RWPE2 (cell line): ENCODE measurements at regions not wholly inside any gene's neighbourhood (a gene's known extent, or its start where the extent isn't known, plus 50 kb on each side); places are given as distances from the start of the nearest gene placed in this dataset.

Experiments
- ATAC-seq: fragments of 200-7000 bp; cut with Tn5 transposase; 3 replicates; pipeline ENCODE4 v1.9.1; 2021; ENCODE audit warnings: low read depth
- DNase-seq: peaks from one replicate; pipeline ENCODE4 v3.0.0-alpha.2; 2020; ENCODE audit warnings: low spot score
- H3K27ac ChIP-seq: fragments of 450-650 bp; 2 replicates; pipeline ENCODE4 v1.5.1; 2017; ENCODE audit warnings: mild to moderate bottlenecking; ENCODE audit not compliant: poor library complexity, severe bottlenecking
- H3K27me3 ChIP-seq: fragments of 250-450 bp; sonication (Bioruptor Pico); 2 replicates; pipeline ENCODE4 v1.5.1; 2021; ENCODE audit warnings: mild to moderate bottlenecking, moderate library complexity; ENCODE audit not compliant: insufficient read depth, poor library complexity, severe bottlenecking
- H3K36me3 ChIP-seq: fragments of 250-450 bp; sonication (Bioruptor Pico); 2 replicates; pipeline ENCODE4 v1.5.1; 2020; ENCODE audit warnings: low read depth, mild to moderate bottlenecking, moderate library complexity
- H3K4me1 ChIP-seq: fragments of 250-450 bp; sonication (Bioruptor Pico); 2 replicates; pipeline ENCODE4 v1.5.1; 2021; ENCODE audit warnings: mild to moderate bottlenecking, moderate library complexity; ENCODE audit not compliant: insufficient read depth, poor library complexity, severe bottlenecking
- H3K4me3 ChIP-seq: fragments of 250-450 bp; sonication (Bioruptor Pico); 2 replicates; pipeline ENCODE4 v1.5.1; 2021; ENCODE audit warnings: mild to moderate bottlenecking, moderate library complexity; ENCODE audit not compliant: severe bottlenecking
- H3K9me3 ChIP-seq: fragments of 250-450 bp; sonication (Bioruptor Pico); 2 replicates; pipeline ENCODE4 v1.5.1; 2021; ENCODE audit warnings: mild to moderate bottlenecking, moderate library complexity; ENCODE audit not compliant: severe bottlenecking
- CTCF ChIP-seq: fragments of 450-650 bp; IDR thresholded peaks from one replicate; pipeline ENCODE4 v1.5.1; 2017; ENCODE audit warnings: mild to moderate bottlenecking, moderate library complexity; ENCODE audit not compliant: poor library complexity, severe bottlenecking

GRCh38 chr16:87196231-87196630, 121.0 kb downstream of the C16orf95 start:
- ATAC-seq (no peak), DNase-seq (no peak)
- no peaks in the 10 kb centered on the region for H3K27me3 ChIP-seq
- H3K36me3 ChIP-seq: no peaks in the 10 kb centered on the region
- no peak overlapping the region for H3K4me3 ChIP-seq
- H3K4me1 ChIP-seq: peaks cover 2% of the 10 kb centered on the region
- H3K27ac ChIP-seq: no peak overlapping the region
- TF ChIP-seq CTCF: no peak
- no peaks in the 10 kb centered on the region for H3K9me3 ChIP-seq

DNA sequence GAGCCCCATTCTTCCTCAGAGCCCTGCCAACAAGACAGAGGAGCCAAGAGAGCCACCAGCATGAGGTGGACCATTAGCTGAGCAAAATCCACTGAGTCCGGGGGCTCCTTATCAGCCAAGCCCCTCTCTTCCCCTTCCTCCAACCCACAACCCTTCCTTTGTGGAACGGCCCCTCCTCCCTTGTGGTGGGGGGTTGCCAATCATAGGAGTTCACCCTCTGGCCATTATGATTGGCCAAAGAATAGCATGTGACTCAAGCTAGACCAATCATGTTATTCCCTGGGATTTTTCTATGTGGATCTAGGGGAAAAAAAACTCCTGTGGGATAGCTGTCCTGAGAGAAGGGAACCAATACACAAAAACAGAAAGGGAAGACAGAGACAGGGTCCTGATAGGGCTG, 120.5 kb downstream of the C16orf95 start:
- H3K27me3 ChIP-seq: no peaks in the 10 kb centered on the region

DNA sequence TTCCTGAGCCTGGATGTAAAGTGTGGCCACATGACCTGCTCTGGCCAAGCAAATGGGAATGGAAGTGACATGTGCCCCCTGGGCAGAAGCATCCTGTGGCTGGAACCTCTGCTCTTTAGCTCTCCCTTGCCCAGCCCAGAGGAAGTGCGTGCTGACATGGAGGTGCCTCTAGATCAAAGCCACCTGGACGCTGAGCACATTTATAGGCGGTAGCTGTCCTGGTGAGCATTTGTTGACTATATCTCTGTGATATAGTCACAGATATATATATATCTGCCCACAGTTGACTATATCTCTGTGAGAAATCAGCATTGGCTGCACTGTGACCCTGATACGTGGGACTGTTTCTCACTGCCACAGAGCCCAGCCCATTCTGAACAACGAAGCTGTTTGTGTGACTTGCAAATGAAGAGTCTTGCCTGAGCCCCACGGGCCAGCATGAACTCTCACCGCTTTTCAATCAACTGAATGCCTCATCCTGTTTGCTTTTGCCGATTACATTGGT, 118.8 kb downstream of the C16orf95 start:
- H3K36me3 ChIP-seq: no peaks in the 10 kb centered on the region
- no peak for DNase-seq
- peaks cover 2% of the 10 kb centered on the region for H3K4me1 ChIP-seq
- TF ChIP-seq CTCF: no peak
- H3K27ac ChIP-seq: no peak overlapping the region
- H3K4me3 ChIP-seq: no peak overlapping the region
- H3K9me3 ChIP-seq: no peaks in the 10 kb centered on the region
- no peaks in the 10 kb centered on the region for H3K27me3 ChIP-seq
- ATAC-seq: no peak

More for the DNA sequence above, 120.5 kb downstream of the C16orf95 start:
- Histone ChIP-seq H3K9me3 (no peaks in the 10 kb centered on the region), H3K36me3 (no peaks in the 10 kb centered on the region), H3K4me1 (peaks cover 2% of the 10 kb centered on the region), H3K4me3 (no peak overlapping the region), H3K27ac (no peak overlapping the region)
- no peak for TF ChIP-seq CTCF
- DNase-seq: no peak
- no peak for ATAC-seq

GRCh38 chr16:87198881-87199280, 118.3 kb downstream of the C16orf95 start:
- Histone ChIP-seq H3K9me3 (no peaks in the 10 kb centered on the region), H3K4me1 (peaks cover 2% of the 10 kb centered on the region), H3K36me3 (no peaks in the 10 kb centered on the region), H3K4me3 (no peak overlapping the region), H3K27ac (no peak overlapping the region), H3K27me3 (no peaks in the 10 kb centered on the region)
- ATAC-seq (no peak), DNase-seq (no peak)
- TF ChIP-seq CTCF: no peak

DNA sequence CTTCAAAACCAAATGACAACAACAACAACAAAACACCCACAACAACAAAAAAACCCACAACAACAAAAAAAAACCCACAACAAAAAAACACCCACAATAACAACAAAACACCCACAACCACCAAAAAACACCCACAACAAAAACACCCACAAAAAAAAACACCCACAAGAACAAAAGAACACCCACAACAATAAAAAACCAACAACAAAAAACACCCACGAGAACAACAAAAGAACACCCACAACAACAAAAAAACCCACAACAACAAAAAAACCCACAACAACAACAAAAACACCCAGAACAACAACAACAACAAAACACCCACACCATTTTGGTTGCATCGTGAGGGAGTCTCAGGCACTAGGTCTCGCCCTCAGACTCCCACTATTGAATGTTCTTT, 117.8 kb downstream of the C16orf95 start:
- Histone ChIP-seq H3K4me1 (peaks cover 2% of the 10 kb centered on the region), H3K4me3 (no peak overlapping the region), H3K27ac (no peak overlapping the region), H3K9me3 (no peaks in the 10 kb centered on the region), H3K27me3 (no peaks in the 10 kb centered on the region), H3K36me3 (no peaks in the 10 kb centered on the region)
- TF ChIP-seq CTCF: no peak
- DNase-seq (no peak), ATAC-seq (no peak)
